ENCODE measurements at regions not wholly inside any gene's neighbourhood (a gene's known extent, or its start where the extent isn't known, plus 50 kb on each side); places are given as distances from the start of the nearest gene placed in this dataset.

DNA sequence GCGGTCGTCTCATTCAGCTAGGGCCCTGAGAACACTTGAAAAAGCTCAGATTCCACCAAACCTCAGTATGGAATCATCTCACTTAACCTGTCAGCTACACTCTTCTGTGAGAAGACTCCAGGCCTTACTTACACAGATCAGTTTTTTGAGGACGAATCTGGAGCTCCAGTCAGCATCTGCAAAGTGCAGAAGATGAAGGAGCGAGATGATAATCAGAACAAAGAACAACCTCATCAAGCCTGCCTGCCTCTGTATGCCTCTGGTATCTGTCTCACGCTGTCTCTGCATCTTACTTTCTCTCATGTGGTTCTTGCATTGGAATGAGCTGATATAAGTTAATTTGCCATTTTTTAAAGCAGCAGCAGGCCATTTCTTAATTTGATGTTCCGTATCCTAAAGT lies 444.1 kb upstream of the LRATD1 start:
- no peaks in the 10 kb centered on the region for H3K79me2 ChIP-seq (ENCODE audit: control insufficient read depth, insufficient read depth, low read length)
- no peak overlapping the region for H3K4me3 ChIP-seq
- WGBS (ENCODE audit: insufficient coverage, low coverage, missing lambda C conversion rate): 0% methylated on average over 6 of the region's 6 CpGs
- no peak overlapping the region for H3K4me2 ChIP-seq (ENCODE audit: insufficient read depth, low read length)
- TF ChIP-seq POLR2AphosphoS5 (IDR thresholded peaks at IDR 0.05; ENCODE audit: control insufficient read depth, insufficient read depth, low read depth, low read length): no peak
- no peak for TF ChIP-seq ZNF143 (CRISPR knock-in tag; IDR thresholded peaks at IDR 0.05)
- FAIRE-seq (no peak), DNase-seq (ENCODE audit: extremely low read depth in 1 of 4, low spot score in 3 of 4) (no peak), ATAC-seq (no peak)
- no peak overlapping the region for H3K27ac ChIP-seq (ENCODE audit: extremely low read depth, low read depth, low read length)
- no peaks in the 10 kb centered on the region; the same call in 1 of the 2 replicates for H3K9me3 ChIP-seq (replicated peaks; ENCODE audit: control insufficient read depth, insufficient read depth, low read depth, low read length)
- ChIA-PET CTCF (ENCODE audit: low intra/inter-chr PET ratio) (interaction anchor here (0.6 kb wide), 1 partner anchor 41 kb away, joined by 3 read pairs; no protein-coding TSS in a partner anchor), POLR2A (no interaction called here)
- H3K4me1 ChIP-seq (replicated peaks in 1 of 2; ENCODE audit: control insufficient read depth in 2 of 2, insufficient read depth in 2 of 2, low read length in 2 of 2): no peaks in the 10 kb centered on the region
- no peak overlapping the region for H2AFZ ChIP-seq (ENCODE audit: low read depth, low read length)
- H3K27me3 ChIP-seq (ENCODE audit: control insufficient read depth in 2 of 2, insufficient read depth in 2 of 2, low read length in 2 of 2): no peaks in the 10 kb centered on the region
- intact Hi-C loops (cut with micrococcal nuclease) (no loop called here), in situ Hi-C loops (cut with MboI) (no loop called here)
- no peak overlapping the region for H3K9ac ChIP-seq (ENCODE audit: insufficient read depth in 1 of 2, low read depth in 2 of 2, low read length in 2 of 2)
- no peaks in the 10 kb centered on the region for H4K20me1 ChIP-seq (replicated peaks; ENCODE audit: control insufficient read depth, insufficient read depth, low read length)
- no TSS peak for BruUV-seq (replicated peaks)
- no peaks in the 10 kb centered on the region for H3K9me1 ChIP-seq (ENCODE audit: control insufficient read depth, insufficient read depth, low read length)
- H3K36me3 ChIP-seq (ENCODE audit: control insufficient read depth, insufficient read depth, low read length): no peaks in the 10 kb centered on the region

DNA sequence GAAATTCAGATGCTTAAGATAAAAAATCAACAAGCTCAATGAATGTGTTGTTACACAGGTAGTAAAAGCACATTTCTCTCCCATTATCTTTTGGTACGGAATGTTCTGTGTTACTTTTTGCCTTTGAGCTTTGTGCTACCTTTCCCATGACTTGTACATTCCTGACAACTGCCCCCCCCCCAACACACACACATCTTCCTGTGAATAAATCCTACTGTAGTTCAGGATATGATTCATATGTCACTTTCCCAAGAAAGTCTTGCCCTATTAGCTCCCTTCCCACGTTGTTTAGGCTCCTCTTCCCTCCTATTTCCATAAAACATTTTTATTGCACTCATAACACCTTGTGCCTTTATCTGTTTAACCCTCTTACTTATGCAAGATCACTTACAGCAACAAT lies 442.6 kb upstream of the LRATD1 start:
- ChIA-PET POLR2A (no interaction called here), CTCF (ENCODE audit: low intra/inter-chr PET ratio) (no interaction called here)
- H3K9ac ChIP-seq (ENCODE audit: insufficient read depth in 1 of 2, low read depth in 2 of 2, low read length in 2 of 2): no peak overlapping the region
- H3K36me3 ChIP-seq (ENCODE audit: control insufficient read depth, insufficient read depth, low read length): no peaks in the 10 kb centered on the region
- H3K4me1 ChIP-seq (replicated peaks in 1 of 2; ENCODE audit: control insufficient read depth in 2 of 2, insufficient read depth in 2 of 2, low read length in 2 of 2): no peaks in the 10 kb centered on the region
- no peaks in the 10 kb centered on the region for H4K20me1 ChIP-seq (replicated peaks; ENCODE audit: control insufficient read depth, insufficient read depth, low read length)
- no peak overlapping the region for H3K27ac ChIP-seq (ENCODE audit: extremely low read depth, low read depth, low read length)
- BruUV-seq (replicated peaks): no TSS peak
- no peak overlapping the region for H3K4me3 ChIP-seq
- H3K27me3 ChIP-seq (ENCODE audit: control insufficient read depth in 2 of 2, insufficient read depth in 2 of 2, low read length in 2 of 2): no peaks in the 10 kb centered on the region
- in situ Hi-C loops (cut with MboI): no loop called here
- no peak for DNase-seq (ENCODE audit: extremely low read depth in 1 of 4, low spot score in 3 of 4)
- WGBS (ENCODE audit: insufficient coverage, low coverage, missing lambda C conversion rate): 0% methylated on average over 2 of the region's 2 CpGs
- H3K79me2 ChIP-seq (ENCODE audit: control insufficient read depth, insufficient read depth, low read length): no peaks in the 10 kb centered on the region
- FAIRE-seq: no peak
- ATAC-seq: no peak
- intact Hi-C loops (cut with micrococcal nuclease): no loop called here
- no peaks in the 10 kb centered on the region for H3K9me1 ChIP-seq (ENCODE audit: control insufficient read depth, insufficient read depth, low read length)
- H3K4me2 ChIP-seq (ENCODE audit: insufficient read depth, low read length): no peak overlapping the region
- no peaks in the 10 kb centered on the region; the same call in 1 of the 2 replicates for H3K9me3 ChIP-seq (replicated peaks; ENCODE audit: control insufficient read depth, insufficient read depth, low read depth, low read length)
- H2AFZ ChIP-seq (ENCODE audit: low read depth, low read length): no peak overlapping the region
- TF ChIP-seq CHD1 (IDR thresholded peaks at IDR 0.05; ENCODE audit: low read length) (no peak), FOXJ2 (tag; IDR thresholded peaks at IDR 0.05) (no peak), ZBTB49 (CRISPR knock-in tag; IDR thresholded peaks at IDR 0.05; ENCODE audit: borderline replicate concordance) (no peak), GTF2B (IDR thresholded peaks at IDR 0.05; ENCODE audit: extremely low read depth, insufficient read length) (no peak), GTF2A2 (tag; IDR thresholded peaks at IDR 0.05) (no peak)
- TF ChIP-seq, protein P1, sequence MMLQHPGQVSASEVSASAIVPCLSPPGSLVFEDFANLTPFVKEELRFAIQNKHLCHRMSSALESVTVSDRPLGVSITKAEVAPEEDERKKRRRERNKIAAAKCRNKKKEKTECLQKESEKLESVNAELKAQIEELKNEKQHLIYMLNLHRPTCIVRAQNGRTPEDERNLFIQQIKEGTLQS (IDR thresholded peaks at IDR 0.05): no peak
- TF ChIP-seq, protein P1 (CRISPR knock-in tag; conservative IDR thresholded peaks at IDR 0.05): no peak
- TF ChIP-seq, protein P2, sequence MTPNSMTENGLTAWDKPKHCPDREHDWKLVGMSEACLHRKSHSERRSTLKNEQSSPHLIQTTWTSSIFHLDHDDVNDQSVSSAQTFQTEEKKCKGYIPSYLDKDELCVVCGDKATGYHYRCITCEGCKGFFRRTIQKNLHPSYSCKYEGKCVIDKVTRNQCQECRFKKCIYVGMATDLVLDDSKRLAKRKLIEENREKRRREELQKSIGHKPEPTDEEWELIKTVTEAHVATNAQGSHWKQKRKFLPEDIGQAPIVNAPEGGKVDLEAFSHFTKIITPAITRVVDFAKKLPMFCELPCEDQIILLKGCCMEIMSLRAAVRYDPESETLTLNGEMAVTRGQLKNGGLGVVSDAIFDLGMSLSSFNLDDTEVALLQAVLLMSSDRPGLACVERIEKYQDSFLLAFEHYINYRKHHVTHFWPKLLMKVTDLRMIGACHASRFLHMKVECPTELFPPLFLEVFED (CRISPR knock-in tag; conservative IDR thresholded peaks at IDR 0.05): no peak
